ENCODE measurements at regions not wholly inside any gene's neighbourhood (a gene's known extent, or its start where the extent isn't known, plus 50 kb on each side); places are given as distances from the start of the nearest gene placed in this dataset.
"Not testable (repeated sequence)": the region's sequence is repeated elsewhere in the genome, so short reads cannot be mapped to it uniquely, and the experiment has no call there.

DNA sequence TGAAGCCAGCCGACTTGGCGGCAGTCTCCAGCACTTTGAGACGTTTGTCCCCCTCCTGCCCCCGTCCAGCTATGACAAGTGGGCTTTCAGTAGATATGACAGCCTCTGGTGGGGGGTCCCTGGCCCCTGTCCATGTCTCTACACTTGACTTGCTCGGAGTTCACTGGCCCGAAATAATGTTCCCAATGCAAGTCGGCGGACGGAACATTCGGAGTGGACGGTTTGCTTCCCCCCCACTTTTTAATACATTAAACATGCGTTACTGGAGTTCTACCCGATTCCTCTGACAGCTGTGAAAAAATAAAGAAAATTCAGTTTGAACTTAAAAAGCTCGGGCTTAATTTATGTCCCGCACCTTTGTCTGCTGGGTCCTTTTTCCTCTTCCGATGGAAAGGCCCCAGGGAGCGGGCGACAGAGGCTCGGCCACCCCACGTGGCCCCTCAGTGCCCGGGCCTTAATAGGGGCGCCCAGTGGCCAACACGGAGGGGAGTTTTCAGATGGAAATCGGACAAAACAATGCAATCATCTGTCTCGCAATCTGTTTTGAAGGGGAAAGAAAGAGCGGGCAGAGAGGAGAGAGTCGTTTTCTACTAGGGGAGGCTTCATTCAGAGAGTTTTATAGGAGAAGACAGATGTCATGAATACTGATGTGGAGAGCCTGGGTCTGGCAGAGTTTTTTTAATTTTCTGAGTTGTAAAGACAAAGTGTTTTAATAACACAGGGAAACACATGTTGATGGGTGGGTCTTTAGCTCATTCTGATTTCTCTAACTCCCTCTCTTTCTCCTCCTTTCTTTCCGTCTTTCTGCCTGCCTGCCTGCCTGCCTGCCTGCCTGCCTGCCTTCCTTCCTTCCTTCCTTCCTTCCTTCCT lies 50.2 kb downstream of the SMIM38 start:
- H3K27me3 ChIP-seq (ENCODE audit: insufficient read depth, low read depth), result no peaks in the 10 kb centered on the region
- H3K9me3 ChIP-seq (ENCODE audit: insufficient read depth, low read depth), result no peaks in the 10 kb centered on the region
- H3K36me3 ChIP-seq (ENCODE audit: low read depth), result no peaks in the 10 kb centered on the region
- no peak for TF ChIP-seq EZH2 (IDR thresholded peaks at IDR 0.05; ENCODE audit: low read depth)
- TF ChIP-seq, protein P1, sequence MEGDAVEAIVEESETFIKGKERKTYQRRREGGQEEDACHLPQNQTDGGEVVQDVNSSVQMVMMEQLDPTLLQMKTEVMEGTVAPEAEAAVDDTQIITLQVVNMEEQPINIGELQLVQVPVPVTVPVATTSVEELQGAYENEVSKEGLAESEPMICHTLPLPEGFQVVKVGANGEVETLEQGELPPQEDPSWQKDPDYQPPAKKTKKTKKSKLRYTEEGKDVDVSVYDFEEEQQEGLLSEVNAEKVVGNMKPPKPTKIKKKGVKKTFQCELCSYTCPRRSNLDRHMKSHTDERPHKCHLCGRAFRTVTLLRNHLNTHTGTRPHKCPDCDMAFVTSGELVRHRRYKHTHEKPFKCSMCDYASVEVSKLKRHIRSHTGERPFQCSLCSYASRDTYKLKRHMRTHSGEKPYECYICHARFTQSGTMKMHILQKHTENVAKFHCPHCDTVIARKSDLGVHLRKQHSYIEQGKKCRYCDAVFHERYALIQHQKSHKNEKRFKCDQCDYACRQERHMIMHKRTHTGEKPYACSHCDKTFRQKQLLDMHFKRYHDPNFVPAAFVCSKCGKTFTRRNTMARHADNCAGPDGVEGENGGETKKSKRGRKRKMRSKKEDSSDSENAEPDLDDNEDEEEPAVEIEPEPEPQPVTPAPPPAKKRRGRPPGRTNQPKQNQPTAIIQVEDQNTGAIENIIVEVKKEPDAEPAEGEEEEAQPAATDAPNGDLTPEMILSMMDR (conservative IDR thresholded peaks at IDR 0.05), result no peak
- H3F3A ChIP-seq (ENCODE audit: insufficient read depth, low read depth), result peaks cover 22% of the 10 kb centered on the region; the same call in 1 of the 2 replicates
- no peaks in the 10 kb centered on the region for H3K9me2 ChIP-seq (ENCODE audit: insufficient read depth)
- ChIA-PET CTCF (no interaction called here), POLR2A (ENCODE audit: unreplicated experiment) (no interaction called here)
- no TSS peak for BruUV-seq (replicated peaks)
- no peak overlapping the region for H3K4me3 ChIP-seq
- DNase-seq, result no peak
- H4K20me1 ChIP-seq (ENCODE audit: insufficient read depth), result no peaks in the 10 kb centered on the region
- no peak overlapping the region for H2AFZ ChIP-seq
- peaks cover 12% of the 10 kb centered on the region for H3K4me1 ChIP-seq (replicated peaks; ENCODE audit: insufficient read depth)
- intact Hi-C loops (cut with micrococcal nuclease; ENCODE audit: unreplicated experiment), result no loop called here
- H3K4me2 ChIP-seq, result no peak overlapping the region
- H3K79me2 ChIP-seq (ENCODE audit: low read depth), result no peaks in the 10 kb centered on the region
- no peak overlapping the region for H3K27ac ChIP-seq

DNA sequence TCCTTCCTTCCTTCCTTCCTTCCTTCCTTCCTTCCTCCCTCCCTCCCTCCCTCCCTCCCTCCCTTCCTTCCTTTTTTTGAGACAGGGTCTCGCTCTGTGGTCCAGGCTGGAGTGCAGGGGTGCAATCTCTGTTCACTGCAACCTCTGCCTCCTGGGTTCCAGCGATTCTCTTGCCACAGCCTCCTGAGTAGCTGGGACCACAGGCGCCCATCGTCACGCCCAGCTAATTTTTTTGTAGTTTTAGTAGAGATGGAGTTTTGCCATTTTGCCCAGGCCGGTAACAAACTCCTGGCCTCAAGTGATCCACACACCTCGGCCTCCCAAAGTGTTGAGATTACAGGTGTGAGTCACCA lies 50.9 kb downstream of the SMIM38 start:
- H3K9me2 ChIP-seq (ENCODE audit: insufficient read depth); H3K4me2 ChIP-seq; intact Hi-C loops (cut with micrococcal nuclease; ENCODE audit: unreplicated experiment); BruUV-seq (replicated peaks); H3K36me3 ChIP-seq (ENCODE audit: low read depth); H3K9me3 ChIP-seq (ENCODE audit: insufficient read depth, low read depth); H3K27me3 ChIP-seq (ENCODE audit: insufficient read depth, low read depth); POLR2A ChIA-PET (ENCODE audit: unreplicated experiment); H4K20me1 ChIP-seq (ENCODE audit: insufficient read depth); H2AFZ ChIP-seq; H3K27ac ChIP-seq; H3K4me3 ChIP-seq; H3K79me2 ChIP-seq (ENCODE audit: low read depth); DNase-seq: not testable (repeated sequence)
- CTCF ChIA-PET, result interaction anchor here (1.0 kb wide), 1 partner anchor 75 kb away, joined by 4 read pairs; no protein-coding TSS in a partner anchor
- peaks cover 12% of the 10 kb centered on the region for H3K4me1 ChIP-seq (replicated peaks; ENCODE audit: insufficient read depth)
- H3F3A ChIP-seq (ENCODE audit: insufficient read depth, low read depth), result peaks cover 23% of the 10 kb centered on the region; the same call in 1 of the 2 replicates

DNA sequence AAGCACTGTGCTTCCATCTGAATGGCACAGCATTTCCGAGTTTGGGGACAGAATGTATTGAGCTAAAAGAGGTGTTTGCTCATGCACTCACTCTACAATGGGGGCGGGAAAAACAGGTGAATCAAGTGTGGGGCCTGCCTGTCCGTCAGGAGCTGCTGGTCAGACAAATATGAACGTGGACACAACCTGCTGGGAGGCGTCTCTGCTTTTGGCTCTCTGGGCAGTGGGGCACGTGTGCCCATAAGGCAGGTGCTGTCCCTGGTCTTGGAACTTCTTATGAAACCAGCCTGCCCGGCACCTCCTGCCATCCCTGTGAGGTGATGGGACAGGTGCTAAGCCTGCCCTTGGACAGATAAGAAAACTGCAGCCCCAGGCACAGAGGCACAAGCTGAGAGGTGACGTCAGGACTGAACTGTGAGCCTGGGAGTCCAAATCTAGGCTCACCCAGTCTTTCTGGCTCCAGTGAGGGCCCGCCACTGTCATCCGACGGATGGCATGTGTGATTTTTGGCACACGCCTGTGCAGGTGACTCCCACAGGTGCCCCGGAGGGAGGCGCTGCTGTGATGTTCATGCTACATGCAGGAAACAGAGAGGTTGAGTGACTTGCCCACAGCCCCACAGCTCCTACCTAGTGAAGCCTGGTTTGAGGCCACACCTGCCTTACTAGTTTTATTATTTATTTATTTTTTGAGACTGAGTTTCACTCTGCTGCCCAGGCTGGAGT lies 51.6 kb downstream of the SMIM38 start:
- Histone ChIP-seq H3K27me3 (ENCODE audit: insufficient read depth, low read depth) (no peaks in the 10 kb centered on the region), H3K9me3 (ENCODE audit: insufficient read depth, low read depth) (no peaks in the 10 kb centered on the region), H3K4me2 (no peak overlapping the region), H3K9me2 (ENCODE audit: insufficient read depth) (no peaks in the 10 kb centered on the region), H3K27ac (no peak overlapping the region), H3K4me1 (replicated peaks; ENCODE audit: insufficient read depth) (peaks cover 12% of the 10 kb centered on the region), H3K79me2 (ENCODE audit: low read depth) (no peaks in the 10 kb centered on the region), H3F3A (ENCODE audit: insufficient read depth, low read depth) (peaks cover 26% of the 10 kb centered on the region; the same call in 1 of the 2 replicates), H3K36me3 (ENCODE audit: low read depth) (no peaks in the 10 kb centered on the region), H3K4me3 (no peak overlapping the region), H4K20me1 (ENCODE audit: insufficient read depth) (no peaks in the 10 kb centered on the region), H2AFZ (no peak overlapping the region)
- no peak for TF ChIP-seq EZH2 (IDR thresholded peaks at IDR 0.05; ENCODE audit: low read depth)
- TF ChIP-seq, protein P1 (conservative IDR thresholded peaks at IDR 0.05), result no peak
- no peak for DNase-seq
- intact Hi-C loops (cut with micrococcal nuclease; ENCODE audit: unreplicated experiment), result no loop called here
- ChIA-PET POLR2A (ENCODE audit: unreplicated experiment) (interaction anchor here (0.6 kb wide), 1 partner anchor 93 kb away, joined by 3 read pairs; no protein-coding TSS in a partner anchor), CTCF (interaction anchor here (1.0 kb wide), 1 partner anchor 76 kb away, joined by 4 read pairs; no protein-coding TSS in a partner anchor)
- BruUV-seq (replicated peaks), result no TSS peak
